Heart right ventricle (tissue), 16 donors: ENCODE measurements at regions not wholly inside any gene's neighbourhood (a gene's known extent, or its start where the extent isn't known, plus 50 kb on each side); places are given as distances from the start of the nearest gene placed in this dataset.
A peak's percentile ranks its signal among the peaks of the same experiment; 100 is the strongest.

Experiments used
- ATAC-seq, 8 donors: fragments of 200-7000 bp; cut with Tn5 transposase; one replicate each; pipeline ENCODE4 v1.9.1; 2020; ENCODE audit warnings: mild to moderate bottlenecking in 8 of 8, moderate library complexity in 8 of 8, moderate number of reproducible peaks in 1 of 8
- DNase-seq, 2 donors: peaks; one replicate each; pipeline ENCODE4 v3.0.0-alpha.2; 2020
- H3K27ac ChIP-seq, 10 donors: fragments of 200-600 bp; sonication (generic) in 2 of 10; one replicate each; pipeline versions ENCODE4 v1.5.0 to v1.8.0; 2020 to 2022; ENCODE audit warnings: mild to moderate bottlenecking in 3 of 10
- H3K27me3 ChIP-seq, 7 donors: fragments of 200-600 bp; one replicate each; pipeline ENCODE4 v1.8.0; 2021 to 2022; ENCODE audit warnings: mild to moderate bottlenecking in 2 of 7
- H3K36me3 ChIP-seq, 9 donors: fragments of 200-600 bp; sonication (generic) in 1 of 9; one replicate each; pipeline versions ENCODE4 v1.5.0 to v1.8.0; 2020 to 2022; ENCODE audit warnings: mild to moderate bottlenecking in 2 of 9
- H3K4me1 ChIP-seq, 9 donors: fragments of 200-600 bp; sonication (generic) in 1 of 9; one replicate each; pipeline versions ENCODE4 v1.5.0 to v1.8.0; 2020 to 2022; ENCODE audit warnings: mild to moderate bottlenecking in 4 of 9
- H3K4me3 ChIP-seq, 10 donors: fragments of 200-600 bp; sonication (generic) in 2 of 10; one replicate each; pipeline versions ENCODE4 v1.5.0 to v1.8.0; 2020 to 2022; ENCODE audit warnings: mild to moderate bottlenecking in 7 of 10, moderate library complexity in 2 of 10
- H3K9me3 ChIP-seq, 11 donors: fragments of 200-600 bp in 10 of 11; sonication (generic) in 2 of 11; one replicate each; pipeline versions ENCODE4 v1.5.0 to v1.8.0; 2013 to 2022; ENCODE audit warnings: mild to moderate bottlenecking in 2 of 11, control low read depth in 1 of 11, moderate library complexity in 1 of 11
- CTCF ChIP-seq, 9 donors: fragments of 200-600 bp; sonication (generic) in 2 of 9; IDR thresholded peaks; one replicate each; pipeline versions ENCODE4 v1.5.0 to v1.8.0; 2021 to 2022; ENCODE audit warnings: antibody characterized with exemption in 9 of 9, mild to moderate bottlenecking in 5 of 9, moderate library complexity in 1 of 9
- WGBS, 2 donors: extraction: QIAGEN DNeasy Blood & Tissue Kit; methylation state at CpG; one replicate each; pipeline ENCODE4 v1.1.7; 2013; ENCODE audit warnings: inconsistent platforms in 1 of 2; 5-methylcytosine and 5-hydroxymethylcytosine counted together
- intact Hi-C, 10 donors: fragments of 100-400 bp; cut with DNase I; formaldehyde crosslinking; loops; one replicate each; pipeline versions ENCODE4 v1.11.1 to v1.14.2; 2022
- donor health status: Arrhythmogenic right ventricular cardiomyopathy.
- donor health status: ischemic (EF 13 %, LVEDD 7.1; RV severe dilation, severe dysfunction).
- donor health status: healthy with polysubstance abuse.
- donor health status: DM: no; HTN: yes; CAD: no.
- donor health status: DM: no; HTN: no; CAD: no.
- donor health status: ischemic (EF 25% LVEDD 6.9; RV normal size, moderate dysfunction).
- donor health status: ischemic (EF 25% LVEDD 5.7; RV mildly dilated, moderate dysfunction).
- donor health status: healthy.
- donor health status: DM: yes; HTN: yes; CAD: no.
- donor health status: Ischemic cardiomyopathy.
- donor health status: ischemic (EF 35%, LVEDD 5.7; RV mildly dilated, moderate dysfunction).
- donor health status: nonischemic (EF 11% LVEDD 7.7; RV severe dilation, severe dysfunction).
- donor health status: DM: yes; HTN: yes; CAD: no.
- donor health status: PGD.
- donor health status: ischemic (EF 29% LVEDD 5.4; RV normal size, mild dysfunction).
- donor health status: nonischemic (EF 23%, LVEDD 6.1; RV moderate dilation, normal function).

- Histone ChIP-seq H3K4me1 (peaks cover 0 to 18% (median 10%) of the 10 kb centered on the region in 9 donors), H3K9me3 (no peaks in the 10 kb centered on the region), H3K27me3 (no peaks in the 10 kb centered on the region), H3K36me3 (no peaks in the 10 kb centered on the region), H3K27ac (no peak overlapping the region), H3K4me3 (no peak overlapping the region)
- ATAC-seq (no peak), DNase-seq (no peak)
- 73 to 82% methylated on average over 7 of the region's 7 CpGs for WGBS, 2 donors
- intact Hi-C loops = no loop called here
- no peak for TF ChIP-seq CTCF (IDR thresholded peaks at IDR 0.05)
These were observed 516.0 kb downstream of the ZNF608 start for GRCh38 chr5:124230456-124230855.

- WGBS, 2 donors = 99% methylated on average over 3 of the region's 3 CpGs
- Histone ChIP-seq H3K4me3 (no peak overlapping the region), H3K9me3 (no peaks in the 10 kb centered on the region), H3K36me3 (no peaks in the 10 kb centered on the region), H3K4me1 (peaks cover 0 to 10% (median 5%) of the 10 kb centered on the region in 9 donors), H3K27me3 (no peaks in the 10 kb centered on the region), H3K27ac (no peak overlapping the region)
- intact Hi-C loops = no loop called here
- no peak for TF ChIP-seq CTCF (IDR thresholded peaks at IDR 0.05)
- DNase-seq = no peak
- no peak for ATAC-seq
These were observed 517.1 kb downstream of the ZNF608 start for GRCh38 chr5:124229352-124229751.

DNA sequence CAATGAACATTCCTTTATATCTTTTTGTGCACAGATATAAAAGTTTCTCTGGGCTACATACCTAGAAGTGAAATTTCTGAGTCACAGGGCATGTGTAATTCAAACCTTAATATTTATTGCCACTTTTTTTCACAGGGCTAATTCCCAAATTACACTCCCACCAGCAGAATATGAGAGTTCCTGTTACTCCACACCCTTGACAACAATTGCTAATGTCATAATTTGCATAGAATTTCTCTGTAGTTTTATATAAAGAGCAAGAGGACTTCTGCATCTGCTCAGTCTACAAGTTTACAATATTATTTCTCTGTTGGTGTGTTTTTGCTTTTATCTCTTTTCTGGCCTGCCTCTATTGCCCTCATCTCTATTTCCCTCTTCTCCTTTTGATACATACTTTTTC lies 518.5 kb downstream of the ZNF608 start:
- no peaks in the 10 kb centered on the region for H3K36me3 ChIP-seq
- no peaks in the 10 kb centered on the region for H3K27me3 ChIP-seq
- TF ChIP-seq CTCF (IDR thresholded peaks at IDR 0.05) = no peak
- H3K9me3 ChIP-seq = no peaks in the 10 kb centered on the region
- intact Hi-C loops = no loop called here
- no peak for DNase-seq
- H3K4me1 ChIP-seq = no peaks in the 10 kb centered on the region
- ATAC-seq = no peak
- H3K4me3 ChIP-seq = no peak overlapping the region
- no peak overlapping the region for H3K27ac ChIP-seq

GRCh38 chr5:124220418-124220817 lies 526.0 kb downstream of the ZNF608 start:
- TF ChIP-seq CTCF (IDR thresholded peaks at IDR 0.05) = no peak
- 70 to 90% methylated on average over 2 of the region's 2 CpGs for WGBS, 2 donors
- no peak for ATAC-seq
- Histone ChIP-seq H3K27ac (no peak overlapping the region), H3K27me3 (no peaks in the 10 kb centered on the region), H3K4me1 (no peaks in the 10 kb centered on the region), H3K4me3 (no peak overlapping the region), H3K9me3 (peaks cover 0 to 8% (median 0%) of the 10 kb centered on the region in 11 donors), H3K36me3 (no peaks in the 10 kb centered on the region)
- DNase-seq = no peak
- intact Hi-C loops = no loop called here

DNA sequence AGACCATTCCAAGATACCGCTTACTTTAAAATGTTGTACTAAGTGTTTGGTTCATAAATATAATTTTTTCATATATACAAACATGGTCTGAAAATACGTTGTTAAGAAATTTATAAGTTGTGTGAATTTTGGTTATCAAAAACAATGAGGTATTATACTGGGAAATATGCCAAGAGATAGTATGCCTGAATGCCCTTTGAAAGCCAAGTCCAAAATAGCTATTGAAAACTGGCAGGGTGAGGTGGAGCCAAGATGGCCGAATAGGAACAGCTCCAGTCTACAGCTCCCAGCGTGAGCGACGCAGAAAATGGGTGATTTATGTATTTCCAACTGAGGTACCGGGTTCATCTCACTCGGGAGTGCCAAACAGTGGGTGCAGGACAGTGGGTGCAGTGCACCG lies 533.5 kb downstream of the ZNF608 start:
- no peak for TF ChIP-seq CTCF (IDR thresholded peaks at IDR 0.05)
- peaks cover 0 to 28% (median 0%) of the 10 kb centered on the region in 11 donors for H3K9me3 ChIP-seq
- H3K4me1 ChIP-seq = peaks cover 0 to 5% (median 0%) of the 10 kb centered on the region in 9 donors
- ATAC-seq (no peak), DNase-seq (no peak)
- 57 to 69% methylated on average over 9 of the region's 9 CpGs for WGBS, 2 donors
- H3K27ac ChIP-seq = peak overlapping the region in 1 of 10 donors; percentile 17
- no peaks in the 10 kb centered on the region for H3K27me3 ChIP-seq
- H3K4me3 ChIP-seq = peak overlapping the region in 2 of 10 donors; percentile 15 to 17
- no peaks in the 10 kb centered on the region for H3K36me3 ChIP-seq
- intact Hi-C loops = no loop called here
